IPS-15b (cell line): ENCODE measurements at regions not wholly inside any gene's neighbourhood (a gene's known extent, or its start where the extent isn't known, plus 50 kb on each side); places are given as distances from the start of the nearest gene placed in this dataset.
A peak's percentile ranks its signal among the peaks of the same experiment; 100 is the strongest.

Experiments used
- H3K27me3 ChIP-seq: one replicate; pipeline ENCODE4 v1.6.1; 2013; ENCODE audit warnings: low read length; ENCODE audit not compliant: control insufficient read depth, insufficient read depth
- H3K36me3 ChIP-seq: one replicate; pipeline ENCODE4 v1.6.1; 2013; ENCODE audit warnings: low read length; ENCODE audit not compliant: control insufficient read depth, insufficient read depth
- H3K4me1 ChIP-seq: one replicate; pipeline ENCODE4 v1.6.1; 2013; ENCODE audit warnings: mild to moderate bottlenecking, low read length; ENCODE audit not compliant: control insufficient read depth, insufficient read depth
- H3K4me3 ChIP-seq: one replicate; pipeline ENCODE4 v1.5.1; 2013; ENCODE audit warnings: low read depth, low read length
- H3K9ac ChIP-seq: one replicate; pipeline ENCODE4 v1.6.1; 2013; ENCODE audit warnings: low read depth, mild to moderate bottlenecking, low read length
- H3K9me3 ChIP-seq: one replicate; pipeline ENCODE4 v1.6.1; 2013; ENCODE audit warnings: mild to moderate bottlenecking, low read length; ENCODE audit not compliant: control insufficient read depth, insufficient read depth

- H3K4me3 ChIP-seq, result no peak overlapping the region
- H3K9ac ChIP-seq, result no peak overlapping the region
- peaks cover 49% of the 10 kb centered on the region for H3K4me1 ChIP-seq
- no peaks in the 10 kb centered on the region for H3K9me3 ChIP-seq
- no peaks in the 10 kb centered on the region for H3K36me3 ChIP-seq
- H3K27me3 ChIP-seq, result no peaks in the 10 kb centered on the region
Measured at GRCh38 chr5:81855591-81855990, 104.7 kb upstream of the SSBP2 start.

GRCh38 chr5:81854915-81855314 lies 104.0 kb upstream of the SSBP2 start:
- H3K4me3 ChIP-seq, result no peak overlapping the region
- H3K9me3 ChIP-seq, result no peaks in the 10 kb centered on the region
- H3K36me3 ChIP-seq, result no peaks in the 10 kb centered on the region
- no peaks in the 10 kb centered on the region for H3K27me3 ChIP-seq
- peaks cover 54% of the 10 kb centered on the region for H3K4me1 ChIP-seq
- no peak overlapping the region for H3K9ac ChIP-seq

GRCh38 chr5:81854485-81854884 lies 103.6 kb upstream of the SSBP2 start:
- Histone ChIP-seq H3K9ac (no peak overlapping the region), H3K4me1 (peaks cover 54% of the 10 kb centered on the region), H3K27me3 (no peaks in the 10 kb centered on the region), H3K9me3 (no peaks in the 10 kb centered on the region), H3K4me3 (no peak overlapping the region), H3K36me3 (no peaks in the 10 kb centered on the region)

GRCh38 chr5:81853030-81853357 lies 102.1 kb upstream of the SSBP2 start:
- Histone ChIP-seq H3K36me3 (no peaks in the 10 kb centered on the region), H3K9me3 (no peaks in the 10 kb centered on the region), H3K9ac (no peak overlapping the region), H3K27me3 (no peaks in the 10 kb centered on the region), H3K4me3 (peak overlapping the region; percentile 71), H3K4me1 (peaks cover 53% of the 10 kb centered on the region)

- Histone ChIP-seq H3K9me3 (no peaks in the 10 kb centered on the region), H3K4me3 (peak overlapping the region; percentile 71), H3K9ac (peak overlapping the region; percentile 29), H3K27me3 (no peaks in the 10 kb centered on the region), H3K36me3 (no peaks in the 10 kb centered on the region), H3K4me1 (peaks cover 47% of the 10 kb centered on the region)
Measured at GRCh38 chr5:81852291-81853029, 101.6 kb upstream of the SSBP2 start.

GRCh38 chr5:81851481-81852178 lies 100.7 kb upstream of the SSBP2 start:
- Histone ChIP-seq H3K4me1 (peaks cover 39% of the 10 kb centered on the region), H3K27me3 (no peaks in the 10 kb centered on the region), H3K9ac (peak overlapping the region; percentile 55), H3K9me3 (no peaks in the 10 kb centered on the region), H3K4me3 (peak overlapping the region; percentile 57), H3K36me3 (no peaks in the 10 kb centered on the region)

- Histone ChIP-seq H3K27me3 (no peaks in the 10 kb centered on the region), H3K4me3 (peak overlapping the region; percentile 57), H3K9ac (peak overlapping the region; percentile 61), H3K36me3 (no peaks in the 10 kb centered on the region), H3K4me1 (peaks cover 38% of the 10 kb centered on the region), H3K9me3 (no peaks in the 10 kb centered on the region)
Measured at GRCh38 chr5:81850501-81851357, 99.8 kb upstream of the SSBP2 start.

GRCh38 chr5:81849770-81850367 lies 99.0 kb upstream of the SSBP2 start:
- peaks cover 31% of the 10 kb centered on the region for H3K4me1 ChIP-seq
- no peaks in the 10 kb centered on the region for H3K36me3 ChIP-seq
- no peak overlapping the region for H3K9ac ChIP-seq
- H3K4me3 ChIP-seq, result no peak overlapping the region
- no peaks in the 10 kb centered on the region for H3K27me3 ChIP-seq
- no peaks in the 10 kb centered on the region for H3K9me3 ChIP-seq

GRCh38 chr5:81848362-81848880 lies 97.5 kb upstream of the SSBP2 start:
- H3K9me3 ChIP-seq, result no peaks in the 10 kb centered on the region
- H3K4me3 ChIP-seq, result no peak overlapping the region
- H3K9ac ChIP-seq, result no peak overlapping the region
- peaks cover 19% of the 10 kb centered on the region for H3K4me1 ChIP-seq
- H3K27me3 ChIP-seq, result no peaks in the 10 kb centered on the region
- no peaks in the 10 kb centered on the region for H3K36me3 ChIP-seq

GRCh38 chr5:81846301-81846700 lies 95.4 kb upstream of the SSBP2 start:
- H3K27me3 ChIP-seq, result no peaks in the 10 kb centered on the region
- peaks cover 12% of the 10 kb centered on the region for H3K4me1 ChIP-seq
- H3K9ac ChIP-seq, result no peak overlapping the region
- H3K4me3 ChIP-seq, result no peak overlapping the region
- H3K36me3 ChIP-seq, result no peaks in the 10 kb centered on the region
- H3K9me3 ChIP-seq, result no peaks in the 10 kb centered on the region

- H3K4me1 ChIP-seq, result no peaks in the 10 kb centered on the region
- H3K27me3 ChIP-seq, result no peaks in the 10 kb centered on the region
- H3K9ac ChIP-seq, result no peak overlapping the region
- no peaks in the 10 kb centered on the region for H3K36me3 ChIP-seq
- H3K4me3 ChIP-seq, result no peak overlapping the region
- no peaks in the 10 kb centered on the region for H3K9me3 ChIP-seq
Measured at GRCh38 chr5:81843845-81844244, 92.9 kb upstream of the SSBP2 start.
